WI38 (cell line): ENCODE measurements at regions not wholly inside any gene's neighbourhood (a gene's known extent, or its start where the extent isn't known, plus 50 kb on each side); places are given as distances from the start of the nearest gene placed in this dataset.
"Not testable (repeated sequence)": the region's sequence is repeated elsewhere in the genome, so short reads cannot be mapped to it uniquely, and the experiment has no call there.

Experiments
- H3K4me3 ChIP-seq: 2 replicates; pipeline ENCODE4 v1.5.1; 2011; ENCODE audit warnings: low read depth, mild to moderate bottlenecking, control low read depth, low read length
- CTCF ChIP-seq: IDR thresholded peaks from 2 replicates; pipeline ENCODE4 v1.5.1; 2012; ENCODE audit warnings: low read depth, mild to moderate bottlenecking, control low read depth, low read length

GRCh38 chr18:22701795-22702194, 231.3 kb upstream of the RBBP8 start:
- no peak for TF ChIP-seq CTCF
- H3K4me3 ChIP-seq, result no peak overlapping the region

GRCh38 chr18:22702806-22703205, 230.3 kb upstream of the RBBP8 start:
- TF ChIP-seq CTCF, result no peak

GRCh38 chr18:22703883-22704585, 229.1 kb upstream of the RBBP8 start:
- H3K4me3 ChIP-seq, result no peak overlapping the region

More at GRCh38 chr18:22702806-22703205, 230.3 kb upstream of the RBBP8 start:
- H3K4me3 ChIP-seq, result no peak overlapping the region

GRCh38 chr18:22704586-22704918, 228.6 kb upstream of the RBBP8 start:
- no peak for TF ChIP-seq CTCF
- H3K4me3 ChIP-seq, result no peak overlapping the region

More at GRCh38 chr18:22703883-22704585, 229.1 kb upstream of the RBBP8 start:
- peak; percentile 25; the same call in 1 of the 2 replicates for TF ChIP-seq CTCF

GRCh38 chr18:22705328-22705727, 227.8 kb upstream of the RBBP8 start:
- TF ChIP-seq CTCF, result no peak
- H3K4me3 ChIP-seq, result no peak overlapping the region

GRCh38 chr18:22706025-22706424, 227.1 kb upstream of the RBBP8 start:
- H3K4me3 ChIP-seq, result not testable (repeated sequence)

GRCh38 chr18:22709288-22710060, 223.7 kb upstream of the RBBP8 start:
- H3K4me3 ChIP-seq, result no peak overlapping the region
- TF ChIP-seq CTCF, result no peak
